Activated CD8-positive, alpha-beta memory T cell treated with anti-CD3 and anti-CD28 coated beads, Interleukin-2, amount 10 ng/mL, durations not matched to agents 7 days and 5 days (primary cell): ENCODE measurements at regions not wholly inside any gene's neighbourhood (a gene's known extent, or its start where the extent isn't known, plus 50 kb on each side); places are given as distances from the start of the nearest gene placed in this dataset.

ENCODE experiments used
- ATAC-seq: fragments of 150-1000 bp; cut with Tn5 transposase; one replicate; pipeline ENCODE4 v1.10.0; 2021; ENCODE audit warnings: moderate library complexity
- CTCF ChIA-PET: fragments of 350-600 bp; sonication (Branson Sonifier 250); formaldehyde crosslinking; loops from one replicate; lab custom pipeline; 2021; ENCODE audit warnings: antibody characterized with exemption; lab: Charles Lee
- DNase-seq: peaks from one replicate; pipeline ENCODE4 v3.0.0-alpha.2; 2020
- H3K27ac Mint-ChIP-seq: one replicate; pipeline ENCODE4 v1.8.0; 2021; ENCODE audit warnings: mild to moderate bottlenecking, mixed read lengths
- H3K27me3 Mint-ChIP-seq: one replicate; pipeline ENCODE4 v1.8.0; 2021; ENCODE audit warnings: mixed read lengths
- H3K36me3 Mint-ChIP-seq: one replicate; pipeline ENCODE4 v1.8.0; 2021; ENCODE audit warnings: mild to moderate bottlenecking, mixed read lengths
- H3K4me1 Mint-ChIP-seq: one replicate; pipeline ENCODE4 v1.8.0; 2021; ENCODE audit warnings: mixed read lengths
- H3K4me3 Mint-ChIP-seq: one replicate; pipeline ENCODE4 v1.8.0; 2021; ENCODE audit warnings: mild to moderate bottlenecking, moderate library complexity, mixed read lengths
- H3K9me3 Mint-ChIP-seq: one replicate; pipeline ENCODE4 v1.8.0; 2022; ENCODE audit warnings: low read depth, mixed read lengths

GRCh38 chr10:2625094-2625493 is 442.3 kb upstream of the PFKP start:
- Mint-ChIP-seq H3K9me3 (peaks cover 1% of the 10 kb centered on the region), H3K27ac (no peak overlapping the region), H3K27me3 (no peaks in the 10 kb centered on the region), H3K4me3 (no peak overlapping the region), H3K36me3 (no peaks in the 10 kb centered on the region), H3K4me1 (no peaks in the 10 kb centered on the region)
- no peak for DNase-seq
- no peak for ATAC-seq
- CTCF ChIA-PET, result no interaction called here

DNA sequence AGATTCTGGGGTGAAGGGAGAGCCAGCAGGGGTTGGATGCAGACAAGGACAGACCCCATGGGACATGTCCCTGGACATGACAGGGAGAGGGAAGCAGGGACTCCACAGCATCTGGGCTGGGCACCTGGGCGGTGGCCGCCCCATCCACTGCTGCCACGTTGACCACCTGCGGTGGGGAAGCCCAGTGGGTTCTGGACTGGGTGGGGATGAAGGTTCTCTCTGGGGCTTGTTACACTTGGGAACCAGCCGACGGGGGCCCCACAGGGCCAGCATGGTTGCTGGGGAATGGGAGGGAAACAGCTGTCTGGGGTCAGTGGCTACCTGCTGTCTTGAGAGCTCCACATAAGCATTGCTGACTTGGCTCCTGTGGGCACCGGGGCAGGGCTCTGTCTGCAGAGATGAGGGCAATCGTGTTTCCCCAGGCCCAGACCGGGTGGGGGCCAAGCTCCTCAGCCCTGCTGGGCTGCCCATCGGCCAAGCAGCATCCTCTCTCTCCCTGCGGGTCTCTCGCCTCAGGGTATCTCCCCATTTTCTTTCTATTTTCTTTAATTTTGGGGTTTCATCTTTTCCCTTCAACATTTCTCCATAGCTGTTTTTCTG is 443.6 kb upstream of the PFKP start:
- H3K9me3 Mint-ChIP-seq, result no peaks in the 10 kb centered on the region
- DNase-seq, result no peak
- H3K27ac Mint-ChIP-seq, result no peak overlapping the region
- no peaks in the 10 kb centered on the region for H3K36me3 Mint-ChIP-seq
- CTCF ChIA-PET, result no interaction called here
- no peaks in the 10 kb centered on the region for H3K27me3 Mint-ChIP-seq
- no peaks in the 10 kb centered on the region for H3K4me1 Mint-ChIP-seq
- no peak for ATAC-seq
- H3K4me3 Mint-ChIP-seq, result no peak overlapping the region

DNA sequence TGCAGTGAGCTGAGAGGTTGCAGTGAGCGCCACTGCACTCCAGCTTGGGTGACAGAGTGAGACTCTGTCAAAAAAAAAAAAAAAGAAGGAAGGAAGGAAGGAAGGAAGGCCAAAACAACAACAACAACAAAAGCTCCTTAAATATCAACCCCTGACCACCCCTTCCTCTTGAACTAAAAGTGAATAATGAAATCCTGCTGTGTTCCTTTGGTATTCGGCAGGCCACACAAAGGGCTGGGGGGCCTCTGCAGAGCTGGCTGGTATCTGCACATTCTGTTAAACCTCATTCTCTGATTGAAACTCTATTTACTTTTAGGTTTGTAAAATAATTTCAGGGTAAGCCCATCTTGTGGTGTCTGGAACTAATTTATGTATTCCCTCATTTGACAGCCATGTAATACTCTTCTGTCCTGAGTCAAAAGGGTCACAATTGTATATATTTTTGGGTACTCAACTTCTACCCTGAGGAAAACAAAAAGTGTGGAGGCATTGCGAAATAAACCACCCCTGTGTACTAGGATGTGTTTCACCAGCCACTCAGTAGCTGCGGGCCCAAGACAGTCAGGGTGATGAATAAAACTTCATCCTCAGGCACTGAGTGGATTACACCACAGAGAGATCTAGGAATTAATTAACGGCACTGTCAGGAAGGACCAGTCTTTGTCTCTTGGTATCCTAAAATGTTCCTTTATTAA is 446.4 kb upstream of the PFKP start:
- no peaks in the 10 kb centered on the region for H3K27me3 Mint-ChIP-seq

GRCh38 chr10:2619916-2620315 is 447.4 kb upstream of the PFKP start:
- no peaks in the 10 kb centered on the region for H3K27me3 Mint-ChIP-seq
- no peaks in the 10 kb centered on the region for H3K9me3 Mint-ChIP-seq
- ATAC-seq, result no peak
- CTCF ChIA-PET, result interaction anchor here (1.2 kb wide), 1 partner anchor 424 kb away, joined by 3 read pairs; no protein-coding TSS in a partner anchor
- no peak overlapping the region for H3K4me3 Mint-ChIP-seq
- no peak for DNase-seq
- no peaks in the 10 kb centered on the region for H3K4me1 Mint-ChIP-seq
- H3K36me3 Mint-ChIP-seq, result no peaks in the 10 kb centered on the region
- H3K27ac Mint-ChIP-seq, result no peak overlapping the region

More for the DNA sequence above, 446.4 kb upstream of the PFKP start:
- Mint-ChIP-seq H3K9me3 (no peaks in the 10 kb centered on the region), H3K4me3 (no peak overlapping the region), H3K36me3 (no peaks in the 10 kb centered on the region), H3K4me1 (no peaks in the 10 kb centered on the region), H3K27ac (no peak overlapping the region)
- no peak for ATAC-seq
- CTCF ChIA-PET, result interaction anchor here (1.2 kb wide), 1 partner anchor 423 kb away, joined by 3 read pairs; no protein-coding TSS in a partner anchor
- DNase-seq, result no peak

DNA sequence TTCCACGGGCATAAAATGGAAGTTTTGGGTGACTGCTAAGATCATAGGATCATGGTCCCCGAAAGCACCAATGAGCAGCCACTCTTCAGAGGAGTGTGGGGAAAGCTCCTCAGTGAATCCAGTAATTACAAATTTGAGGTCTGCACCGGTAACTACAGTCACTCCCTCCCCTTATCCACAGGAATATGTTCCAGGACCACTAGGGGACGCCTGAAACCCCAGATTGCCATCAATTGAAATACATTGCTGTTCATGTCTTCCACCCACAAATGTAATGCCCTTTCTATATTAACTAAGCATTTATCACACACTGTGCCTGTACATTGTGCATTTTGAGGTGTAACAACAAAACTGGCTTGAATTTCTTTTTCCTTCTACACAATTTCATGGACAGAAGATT is 447.9 kb upstream of the PFKP start:
- no peak overlapping the region for H3K4me3 Mint-ChIP-seq
- H3K9me3 Mint-ChIP-seq, result no peaks in the 10 kb centered on the region
- CTCF ChIA-PET, result no interaction called here
- H3K4me1 Mint-ChIP-seq, result no peaks in the 10 kb centered on the region
- no peak for DNase-seq
- ATAC-seq, result no peak
- no peaks in the 10 kb centered on the region for H3K27me3 Mint-ChIP-seq
- H3K36me3 Mint-ChIP-seq, result no peaks in the 10 kb centered on the region
- no peak overlapping the region for H3K27ac Mint-ChIP-seq

DNA sequence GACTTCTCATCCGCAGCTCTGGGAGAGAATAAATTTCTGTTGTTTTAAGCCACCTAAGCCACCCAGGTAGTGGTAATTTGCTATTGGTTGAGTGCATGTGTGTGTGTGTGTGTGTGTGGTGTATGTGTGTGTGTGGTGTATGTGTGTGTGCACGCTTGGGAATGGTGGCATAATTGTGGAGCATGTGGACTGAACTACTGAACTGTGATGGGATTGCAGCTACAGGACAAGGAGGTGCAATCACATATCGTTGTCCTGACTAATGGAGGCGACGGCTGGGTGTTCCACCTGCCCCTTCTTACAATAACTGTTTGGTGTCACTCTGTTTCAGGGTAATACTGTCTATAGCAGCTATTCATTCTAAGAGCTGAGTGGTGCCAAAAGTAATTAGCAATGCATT is 448.7 kb upstream of the PFKP start:
- H3K9me3 Mint-ChIP-seq, result no peaks in the 10 kb centered on the region
- DNase-seq (no peak), ATAC-seq (no peak)
- no peak overlapping the region for H3K27ac Mint-ChIP-seq
- no peaks in the 10 kb centered on the region for H3K27me3 Mint-ChIP-seq
- H3K36me3 Mint-ChIP-seq, result no peaks in the 10 kb centered on the region
- CTCF ChIA-PET, result no interaction called here
- no peaks in the 10 kb centered on the region for H3K4me1 Mint-ChIP-seq
- H3K4me3 Mint-ChIP-seq, result no peak overlapping the region

GRCh38 chr10:2616215-2616614 is 451.1 kb upstream of the PFKP start:
- CTCF ChIA-PET, result no interaction called here
- ATAC-seq, result no peak
- no peaks in the 10 kb centered on the region for H3K9me3 Mint-ChIP-seq

GRCh38 chr10:2611603-2612002 is 455.7 kb upstream of the PFKP start:
- Mint-ChIP-seq H3K9me3 (no peaks in the 10 kb centered on the region), H3K4me1 (no peaks in the 10 kb centered on the region), H3K36me3 (no peaks in the 10 kb centered on the region), H3K27me3 (no peaks in the 10 kb centered on the region), H3K4me3 (no peak overlapping the region), H3K27ac (no peak overlapping the region)
- DNase-seq (no peak), ATAC-seq (no peak)
- CTCF ChIA-PET, result no interaction called here

More at GRCh38 chr10:2616215-2616614, 451.1 kb upstream of the PFKP start:
- Mint-ChIP-seq H3K27ac (no peak overlapping the region), H3K27me3 (no peaks in the 10 kb centered on the region), H3K36me3 (no peaks in the 10 kb centered on the region), H3K4me3 (no peak overlapping the region), H3K4me1 (no peaks in the 10 kb centered on the region)
- DNase-seq, result no peak

DNA sequence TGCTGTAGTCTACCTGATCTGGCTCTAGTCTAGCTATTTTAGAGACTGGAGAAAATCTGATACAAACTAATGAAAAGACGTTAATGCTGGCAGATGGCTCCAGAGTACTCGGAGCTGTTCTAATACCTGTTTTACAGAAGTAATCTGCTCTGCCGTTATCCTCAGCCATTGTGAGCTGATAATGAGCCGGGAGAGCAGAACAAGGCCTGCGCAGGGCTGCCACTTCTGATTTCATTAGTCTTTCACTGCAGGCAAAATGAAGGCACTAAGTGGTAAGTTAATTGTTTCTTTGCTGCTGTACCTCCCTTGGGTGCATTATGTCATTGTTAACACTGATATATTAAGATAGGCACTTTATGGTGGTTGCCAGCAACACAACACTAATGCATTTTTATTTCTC is 456.4 kb upstream of the PFKP start:
- CTCF ChIA-PET, result no interaction called here
- ATAC-seq (no peak), DNase-seq (no peak)
- Mint-ChIP-seq H3K4me1 (no peaks in the 10 kb centered on the region), H3K27me3 (no peaks in the 10 kb centered on the region), H3K9me3 (no peaks in the 10 kb centered on the region), H3K36me3 (no peaks in the 10 kb centered on the region), H3K4me3 (no peak overlapping the region), H3K27ac (no peak overlapping the region)

GRCh38 chr10:2604891-2605290 is 462.5 kb upstream of the PFKP start:
- no peaks in the 10 kb centered on the region for H3K9me3 Mint-ChIP-seq
- CTCF ChIA-PET, result no interaction called here
- ATAC-seq, result no peak
- H3K4me1 Mint-ChIP-seq, result no peaks in the 10 kb centered on the region
- no peaks in the 10 kb centered on the region for H3K27me3 Mint-ChIP-seq
- no peaks in the 10 kb centered on the region for H3K36me3 Mint-ChIP-seq
- no peak overlapping the region for H3K27ac Mint-ChIP-seq
- H3K4me3 Mint-ChIP-seq, result no peak overlapping the region
- DNase-seq, result no peak

GRCh38 chr10:2599571-2599970 is 467.8 kb upstream of the PFKP start:
- no peaks in the 10 kb centered on the region for H3K27me3 Mint-ChIP-seq
- H3K9me3 Mint-ChIP-seq, result no peaks in the 10 kb centered on the region
- no peak for DNase-seq
- CTCF ChIA-PET, result no interaction called here
- no peaks in the 10 kb centered on the region for H3K36me3 Mint-ChIP-seq
- no peaks in the 10 kb centered on the region for H3K4me1 Mint-ChIP-seq
- no peak overlapping the region for H3K27ac Mint-ChIP-seq
- H3K4me3 Mint-ChIP-seq, result no peak overlapping the region
- no peak for ATAC-seq

- no peaks in the 10 kb centered on the region for H3K9me3 Mint-ChIP-seq
- no peak overlapping the region for H3K4me3 Mint-ChIP-seq
- CTCF ChIA-PET, result no interaction called here
- H3K36me3 Mint-ChIP-seq, result no peaks in the 10 kb centered on the region
- DNase-seq (no peak), ATAC-seq (no peak)
- H3K27ac Mint-ChIP-seq, result no peak overlapping the region
- H3K27me3 Mint-ChIP-seq, result no peaks in the 10 kb centered on the region
- no peaks in the 10 kb centered on the region for H3K4me1 Mint-ChIP-seq
These were observed 474.8 kb upstream of the PFKP start for GRCh38 chr10:2592360-2593160.

GRCh38 chr10:2589196-2589595 is 478.2 kb upstream of the PFKP start:
- CTCF ChIA-PET, result no interaction called here
- H3K9me3 Mint-ChIP-seq, result no peaks in the 10 kb centered on the region
- H3K4me1 Mint-ChIP-seq, result no peaks in the 10 kb centered on the region
- DNase-seq, result no peak
- no peak overlapping the region for H3K27ac Mint-ChIP-seq
- H3K36me3 Mint-ChIP-seq, result no peaks in the 10 kb centered on the region
- H3K4me3 Mint-ChIP-seq, result no peak overlapping the region
- ATAC-seq, result no peak
- no peaks in the 10 kb centered on the region for H3K27me3 Mint-ChIP-seq

DNA sequence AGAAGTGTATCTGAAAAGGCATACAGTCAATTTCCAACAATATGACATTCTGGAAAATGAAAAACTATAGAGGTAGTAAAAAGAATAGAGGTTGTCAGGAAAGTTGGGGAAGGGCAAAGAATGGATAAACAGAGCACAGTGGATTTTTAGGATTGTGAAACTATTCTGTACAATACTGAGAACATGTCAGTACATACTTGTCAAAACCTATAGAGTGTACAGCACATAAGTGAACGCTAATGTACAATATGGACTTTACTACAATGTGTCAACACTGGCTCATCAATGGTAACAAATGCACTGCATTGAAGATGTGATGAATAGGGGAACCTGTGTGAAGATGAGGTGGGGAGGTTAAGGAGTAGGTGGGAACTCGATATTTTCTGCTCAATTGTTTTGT is 483.0 kb upstream of the PFKP start:
- Mint-ChIP-seq H3K27ac (no peak overlapping the region), H3K27me3 (no peaks in the 10 kb centered on the region), H3K4me1 (no peaks in the 10 kb centered on the region), H3K36me3 (no peaks in the 10 kb centered on the region), H3K4me3 (no peak overlapping the region), H3K9me3 (no peaks in the 10 kb centered on the region)
- ATAC-seq, result no peak
- CTCF ChIA-PET, result no interaction called here
- no peak for DNase-seq
